Parathyroid adenoma (tissue), 2 donors: ENCODE measurements at regions not wholly inside any gene's neighbourhood (a gene's known extent, or its start where the extent isn't known, plus 50 kb on each side); places are given as distances from the start of the nearest gene placed in this dataset.

Experiments
- H2AFZ ChIP-seq: fragments of 300-600 bp; sonication (generic); one replicate; pipeline ENCODE4 v1.7.0; 2017; ENCODE audit warnings: antibody characterized with exemption, mild to moderate bottlenecking
- H3K27ac ChIP-seq: fragments of 300-600 bp; sonication (generic); one replicate; pipeline ENCODE4 v1.7.0; 2017
- H3K27me3 ChIP-seq: fragments of 300-600 bp; sonication (generic); one replicate; pipeline ENCODE4 v1.7.0; 2017; ENCODE audit warnings: low read length; ENCODE audit not compliant: control insufficient read depth, insufficient read depth
- H3K36me3 ChIP-seq: fragments of 300-600 bp; sonication (generic); one replicate; pipeline ENCODE4 v1.7.0; 2017; ENCODE audit warnings: low read length; ENCODE audit not compliant: control insufficient read depth, insufficient read depth
- H3K4me1 ChIP-seq: fragments of 300-600 bp; sonication (generic); one replicate; pipeline ENCODE4 v1.7.0; 2017; ENCODE audit warnings: control low read depth
- H3K4me2 ChIP-seq: fragments of 300-600 bp; sonication (generic); one replicate; pipeline ENCODE4 v1.7.0; 2017; ENCODE audit warnings: low read length
- H3K4me3 ChIP-seq: fragments of 300-600 bp; sonication (generic); one replicate; pipeline ENCODE4 v1.7.0; 2017; ENCODE audit warnings: low read depth, low read length
- H3K79me2 ChIP-seq: fragments of 300-600 bp; sonication (generic); one replicate; pipeline ENCODE4 v1.7.0; 2017; ENCODE audit warnings: control low read depth
- H3K9ac ChIP-seq: fragments of 300-600 bp; sonication (generic); one replicate; pipeline ENCODE4 v1.7.0; 2017; ENCODE audit warnings: mild to moderate bottlenecking
- H3K9me3 ChIP-seq: fragments of 300-600 bp; sonication (generic); one replicate; pipeline ENCODE4 v1.7.0; 2017; ENCODE audit warnings: low read length; ENCODE audit not compliant: control insufficient read depth
- TF ChIP-seq, protein P1 (sequence below): fragments of 300-600 bp; sonication (generic); IDR thresholded peaks from one replicate; pipeline ENCODE4 v1.7.0; 2017; ENCODE audit warnings: antibody characterized with exemption, mild to moderate bottlenecking
- donor health status: primary hyperparathyroidism.

DNA sequence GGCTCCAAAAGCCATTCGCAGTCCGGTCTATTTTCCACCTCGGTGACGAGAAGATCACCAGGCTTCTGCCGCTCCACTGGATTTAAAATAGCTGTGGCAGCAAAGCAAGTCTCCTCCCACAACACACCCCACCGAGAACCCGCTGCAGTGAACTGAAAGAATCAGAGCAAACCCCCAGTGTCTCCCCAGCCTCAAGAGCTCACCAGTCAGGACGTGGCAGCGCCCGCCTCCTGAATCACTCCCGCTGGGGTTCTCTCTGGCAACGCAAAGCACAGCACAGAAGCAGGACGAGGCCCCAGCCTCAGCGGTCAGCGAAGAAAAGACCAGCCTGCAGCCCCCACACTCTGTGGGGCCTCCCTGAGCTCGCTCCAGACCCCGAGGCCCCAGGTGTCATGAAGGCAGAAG is 126.1 kb upstream of the PPP2R2D start:
- Histone ChIP-seq H3K4me3 (no peak overlapping the region), H3K27ac (no peak overlapping the region), H3K4me1 (no peaks in the 10 kb centered on the region), H3K27me3 (no peaks in the 10 kb centered on the region), H2AFZ (no peak overlapping the region), H3K79me2 (no peaks in the 10 kb centered on the region), H3K9me3 (no peaks in the 10 kb centered on the region), H3K9ac (no peak overlapping the region), H3K36me3 (no peaks in the 10 kb centered on the region), H3K4me2 (no peak overlapping the region)
- TF ChIP-seq, protein P1, sequence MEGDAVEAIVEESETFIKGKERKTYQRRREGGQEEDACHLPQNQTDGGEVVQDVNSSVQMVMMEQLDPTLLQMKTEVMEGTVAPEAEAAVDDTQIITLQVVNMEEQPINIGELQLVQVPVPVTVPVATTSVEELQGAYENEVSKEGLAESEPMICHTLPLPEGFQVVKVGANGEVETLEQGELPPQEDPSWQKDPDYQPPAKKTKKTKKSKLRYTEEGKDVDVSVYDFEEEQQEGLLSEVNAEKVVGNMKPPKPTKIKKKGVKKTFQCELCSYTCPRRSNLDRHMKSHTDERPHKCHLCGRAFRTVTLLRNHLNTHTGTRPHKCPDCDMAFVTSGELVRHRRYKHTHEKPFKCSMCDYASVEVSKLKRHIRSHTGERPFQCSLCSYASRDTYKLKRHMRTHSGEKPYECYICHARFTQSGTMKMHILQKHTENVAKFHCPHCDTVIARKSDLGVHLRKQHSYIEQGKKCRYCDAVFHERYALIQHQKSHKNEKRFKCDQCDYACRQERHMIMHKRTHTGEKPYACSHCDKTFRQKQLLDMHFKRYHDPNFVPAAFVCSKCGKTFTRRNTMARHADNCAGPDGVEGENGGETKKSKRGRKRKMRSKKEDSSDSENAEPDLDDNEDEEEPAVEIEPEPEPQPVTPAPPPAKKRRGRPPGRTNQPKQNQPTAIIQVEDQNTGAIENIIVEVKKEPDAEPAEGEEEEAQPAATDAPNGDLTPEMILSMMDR, result no peak

DNA sequence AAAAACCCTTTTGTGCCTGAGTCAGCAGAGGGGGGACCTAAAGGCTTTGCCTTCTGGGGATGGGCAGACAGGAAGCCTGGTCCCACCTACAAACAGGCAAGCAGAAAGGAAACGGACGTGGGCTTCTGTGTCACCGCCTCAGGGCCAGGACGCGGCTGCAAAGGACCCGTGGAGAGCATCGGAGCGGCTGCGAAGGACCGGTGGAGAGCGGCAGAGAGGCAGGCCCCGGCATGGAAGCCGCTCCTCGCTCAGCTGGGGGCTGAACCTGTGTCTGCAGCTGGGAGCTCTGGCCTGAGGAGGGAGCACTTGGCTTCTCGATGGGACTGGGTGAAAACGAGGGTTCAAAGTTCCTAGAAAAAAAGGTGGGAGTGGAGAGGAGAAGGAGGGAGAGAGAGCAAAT is 125.4 kb upstream of the PPP2R2D start:
- no peak overlapping the region for H3K27ac ChIP-seq
- no peaks in the 10 kb centered on the region for H3K9me3 ChIP-seq
- no peaks in the 10 kb centered on the region for H3K4me1 ChIP-seq
- H3K27me3 ChIP-seq, result no peaks in the 10 kb centered on the region
- TF ChIP-seq, protein P1, result no peak
- H2AFZ ChIP-seq, result no peak overlapping the region
- no peak overlapping the region for H3K4me2 ChIP-seq
- no peaks in the 10 kb centered on the region for H3K79me2 ChIP-seq
- H3K9ac ChIP-seq, result no peak overlapping the region
- no peaks in the 10 kb centered on the region for H3K36me3 ChIP-seq
- H3K4me3 ChIP-seq, result no peak overlapping the region

DNA sequence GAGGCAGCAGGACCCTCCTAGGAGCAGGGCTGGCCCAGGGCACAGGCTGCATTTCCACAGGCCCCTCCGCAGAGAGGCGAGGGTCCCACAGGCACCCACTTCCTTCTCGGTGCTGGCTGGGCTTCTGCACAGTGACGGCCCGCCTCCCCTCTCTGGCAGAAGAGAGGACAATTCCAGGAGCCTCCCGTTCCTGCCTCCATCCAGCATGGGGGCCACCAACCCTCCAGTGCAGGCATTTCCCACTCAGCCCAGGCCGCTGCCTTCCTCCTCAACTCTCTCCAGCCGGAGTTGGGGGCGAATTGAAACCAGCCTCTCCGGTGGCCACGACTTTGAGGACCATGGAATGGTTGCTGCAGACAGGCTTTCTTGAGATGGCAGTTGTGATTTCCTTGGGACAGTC is 125.0 kb upstream of the PPP2R2D start:
- Histone ChIP-seq H3K9ac (no peak overlapping the region), H3K9me3 (no peaks in the 10 kb centered on the region), H3K4me2 (no peak overlapping the region), H2AFZ (no peak overlapping the region), H3K79me2 (no peaks in the 10 kb centered on the region), H3K4me1 (no peaks in the 10 kb centered on the region), H3K4me3 (no peak overlapping the region), H3K36me3 (no peaks in the 10 kb centered on the region), H3K27me3 (no peaks in the 10 kb centered on the region), H3K27ac (no peak overlapping the region)
- TF ChIP-seq, protein P1, result no peak

DNA sequence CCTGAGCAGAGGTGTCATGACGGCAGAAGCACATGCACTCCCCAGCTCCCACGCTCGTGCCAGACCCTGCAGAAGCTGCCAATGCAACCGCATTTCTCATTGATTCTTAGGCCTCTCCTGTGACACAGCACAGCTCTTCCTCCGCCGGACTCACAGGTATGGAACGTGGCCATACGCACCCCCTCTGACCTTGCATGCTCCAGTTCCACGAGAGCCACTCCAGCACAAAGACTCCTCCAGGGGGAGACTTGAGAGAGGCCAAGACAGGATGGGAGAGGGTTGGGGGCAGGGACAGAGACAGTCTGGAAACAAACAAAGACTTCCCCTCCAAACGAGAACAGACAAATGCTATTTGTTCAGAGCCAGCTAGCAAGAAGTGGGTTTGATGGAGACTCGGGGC is 124.3 kb upstream of the PPP2R2D start:
- no peaks in the 10 kb centered on the region for H3K9me3 ChIP-seq
- TF ChIP-seq, protein P1, result no peak
- H2AFZ ChIP-seq, result no peak overlapping the region
- no peak overlapping the region for H3K27ac ChIP-seq
- no peaks in the 10 kb centered on the region for H3K36me3 ChIP-seq
- H3K4me3 ChIP-seq, result no peak overlapping the region
- no peaks in the 10 kb centered on the region for H3K27me3 ChIP-seq
- no peak overlapping the region for H3K4me2 ChIP-seq
- no peak overlapping the region for H3K9ac ChIP-seq
- H3K79me2 ChIP-seq, result no peaks in the 10 kb centered on the region
- no peaks in the 10 kb centered on the region for H3K4me1 ChIP-seq

DNA sequence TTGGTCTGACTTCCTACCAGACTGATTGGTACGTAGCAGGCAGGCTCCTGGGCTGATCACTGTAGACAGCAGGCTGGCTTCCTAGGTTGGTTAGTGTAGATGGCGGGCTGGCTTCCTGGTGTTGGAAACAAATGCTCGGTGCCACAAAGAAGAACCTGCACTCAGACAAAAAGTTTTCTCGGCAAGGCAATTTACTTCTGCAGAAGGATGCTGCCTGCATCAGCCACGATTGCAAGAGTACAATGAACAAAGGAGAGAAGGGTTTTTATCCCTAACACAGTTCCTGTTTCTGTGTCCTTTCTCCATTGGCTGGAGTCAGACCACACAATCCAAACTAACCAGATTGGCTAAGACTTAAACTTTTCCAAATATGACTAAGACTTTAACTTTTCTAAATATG is 123.6 kb upstream of the PPP2R2D start:
- no peak overlapping the region for H2AFZ ChIP-seq
- no peak overlapping the region for H3K4me2 ChIP-seq
- H3K9me3 ChIP-seq, result no peaks in the 10 kb centered on the region
- no peaks in the 10 kb centered on the region for H3K36me3 ChIP-seq
- H3K4me3 ChIP-seq, result no peak overlapping the region
- H3K9ac ChIP-seq, result no peak overlapping the region
- TF ChIP-seq, protein P1, result no peak
- H3K4me1 ChIP-seq, result no peaks in the 10 kb centered on the region
- no peaks in the 10 kb centered on the region for H3K27me3 ChIP-seq
- no peak overlapping the region for H3K27ac ChIP-seq
- no peaks in the 10 kb centered on the region for H3K79me2 ChIP-seq
